Peyer's patch (tissue), 4 donors: ENCODE measurements at regions not wholly inside any gene's neighbourhood (a gene's known extent, or its start where the extent isn't known, plus 50 kb on each side); places are given as distances from the start of the nearest gene placed in this dataset.

ENCODE experiments used
- DNase-seq, 3 donors: peaks; one replicate each; pipeline ENCODE4 v3.0.0-alpha.2; 2017 to 2019
- H3K27ac ChIP-seq, 4 donors: fragments of 200-600 bp; sonication (generic); one replicate each; pipeline ENCODE4 v1.5.1; 2016 to 2019
- H3K27me3 ChIP-seq, 2 donors: fragments of 200-600 bp; sonication (generic); one replicate each; pipeline ENCODE4 v1.5.1; 2019
- H3K36me3 ChIP-seq, 3 donors: fragments of 200-600 bp; sonication (generic); one replicate each; pipeline ENCODE4 v1.5.1; 2016 to 2019
- H3K4me1 ChIP-seq, 4 donors: fragments of 200-600 bp; sonication (generic); one replicate each; pipeline ENCODE4 v1.5.1; 2016 to 2019
- H3K4me3 ChIP-seq, 4 donors: fragments of 200-600 bp; sonication (generic); 1 replicate in 3 of 4; 2 replicates in 1 of 4; pipeline ENCODE4 v1.5.1; 2016 to 2019; ENCODE audit warnings: mild to moderate bottlenecking in 1 of 4
- H3K9me3 ChIP-seq, 4 donors: fragments of 200-600 bp; sonication (generic); one replicate each; pipeline ENCODE4 v1.5.1; 2016 to 2019; ENCODE audit warnings: mild to moderate bottlenecking in 1 of 4
- POLR2A ChIP-seq, 2 donors: fragments of 450-650 bp; IDR thresholded peaks; one replicate each; pipeline ENCODE4 v1.5.1; 2017; ENCODE audit warnings: antibody characterized with exemption in 2 of 2, mild to moderate bottlenecking in 2 of 2, moderate library complexity in 2 of 2
- TF ChIP-seq, protein P1 (sequence below), 6 experiments: fragments of 450-650 bp in 4 of 6; fragments of 200-600 bp in 2 of 6; sonication (generic) in 1 of 6; IDR thresholded peaks; one replicate each; pipeline ENCODE4 v1.5.1; 2017 to 2019; ENCODE audit warnings: antibody characterized with exemption in 6 of 6, mild to moderate bottlenecking in 3 of 6, moderate library complexity in 1 of 6

DNA sequence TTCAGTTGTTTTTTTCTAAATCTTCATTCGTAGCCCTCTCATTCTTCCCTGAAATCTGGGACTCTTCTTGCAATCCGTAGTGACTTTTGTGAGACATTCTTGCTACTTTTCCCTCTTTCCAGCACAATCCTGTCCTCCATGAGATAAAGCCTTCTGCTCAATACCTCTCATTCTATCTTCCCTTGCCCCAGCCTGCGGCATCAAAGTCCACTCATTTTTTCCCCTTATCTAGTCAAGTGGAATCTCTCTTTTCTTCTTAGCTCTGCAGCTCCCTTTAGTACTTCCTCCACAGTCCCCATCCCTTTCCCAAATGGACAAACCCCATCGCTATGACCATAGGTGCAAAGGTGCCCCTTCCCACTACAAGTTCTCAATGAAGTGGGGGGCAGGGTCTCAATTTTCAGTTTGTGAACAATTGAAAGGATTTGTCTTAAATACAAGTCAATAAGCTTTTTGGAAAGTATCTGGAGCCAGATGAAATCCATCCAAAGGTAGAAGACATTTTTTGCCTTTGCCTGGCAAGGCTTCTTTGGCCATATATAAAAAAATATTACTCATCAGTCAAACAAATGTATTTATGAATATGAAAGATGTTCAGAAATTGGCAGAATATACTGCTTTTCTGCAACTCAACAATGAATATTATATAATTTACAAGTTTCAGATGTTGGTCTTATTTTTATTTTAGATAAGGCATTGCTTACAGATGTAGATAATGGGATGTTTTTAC lies 179.4 kb downstream of the SNAPC1 start:
- Histone ChIP-seq H3K4me3 (no peak overlapping the region), H3K27me3 (no peaks in the 10 kb centered on the region), H3K36me3 (no peaks in the 10 kb centered on the region), H3K27ac (no peak overlapping the region), H3K4me1 (no peaks in the 10 kb centered on the region), H3K9me3 (no peaks in the 10 kb centered on the region)
- DNase-seq = no peak
- TF ChIP-seq, protein P1, sequence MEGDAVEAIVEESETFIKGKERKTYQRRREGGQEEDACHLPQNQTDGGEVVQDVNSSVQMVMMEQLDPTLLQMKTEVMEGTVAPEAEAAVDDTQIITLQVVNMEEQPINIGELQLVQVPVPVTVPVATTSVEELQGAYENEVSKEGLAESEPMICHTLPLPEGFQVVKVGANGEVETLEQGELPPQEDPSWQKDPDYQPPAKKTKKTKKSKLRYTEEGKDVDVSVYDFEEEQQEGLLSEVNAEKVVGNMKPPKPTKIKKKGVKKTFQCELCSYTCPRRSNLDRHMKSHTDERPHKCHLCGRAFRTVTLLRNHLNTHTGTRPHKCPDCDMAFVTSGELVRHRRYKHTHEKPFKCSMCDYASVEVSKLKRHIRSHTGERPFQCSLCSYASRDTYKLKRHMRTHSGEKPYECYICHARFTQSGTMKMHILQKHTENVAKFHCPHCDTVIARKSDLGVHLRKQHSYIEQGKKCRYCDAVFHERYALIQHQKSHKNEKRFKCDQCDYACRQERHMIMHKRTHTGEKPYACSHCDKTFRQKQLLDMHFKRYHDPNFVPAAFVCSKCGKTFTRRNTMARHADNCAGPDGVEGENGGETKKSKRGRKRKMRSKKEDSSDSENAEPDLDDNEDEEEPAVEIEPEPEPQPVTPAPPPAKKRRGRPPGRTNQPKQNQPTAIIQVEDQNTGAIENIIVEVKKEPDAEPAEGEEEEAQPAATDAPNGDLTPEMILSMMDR (IDR thresholded peaks at IDR 0.05) = no peak
- TF ChIP-seq POLR2A (IDR thresholded peaks at IDR 0.05) = no peak

DNA sequence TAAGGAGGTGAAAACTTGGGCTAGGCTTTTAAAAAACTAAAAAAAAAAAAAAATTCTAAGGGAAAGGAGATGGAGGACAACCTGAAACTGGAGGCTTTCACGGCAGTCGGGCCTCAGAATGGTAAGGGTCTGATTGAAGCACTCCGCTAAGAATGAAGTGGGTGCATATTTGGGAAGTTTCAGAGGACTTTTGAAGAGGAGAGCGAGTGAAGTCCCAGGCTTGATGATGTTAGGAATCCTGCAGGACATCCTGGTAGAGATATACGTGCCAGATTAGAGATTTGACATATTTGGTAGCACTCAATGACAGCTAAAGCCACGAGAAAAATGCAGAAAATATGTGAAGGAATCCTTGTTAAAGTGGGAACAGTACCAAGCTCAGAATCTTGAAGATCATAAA lies 186.2 kb downstream of the SNAPC1 start:
- DNase-seq = no peak
- H3K27me3 ChIP-seq = no peaks in the 10 kb centered on the region
- no peaks in the 10 kb centered on the region for H3K9me3 ChIP-seq
- H3K4me1 ChIP-seq = no peaks in the 10 kb centered on the region
- H3K4me3 ChIP-seq = no peak overlapping the region
- H3K27ac ChIP-seq = no peak overlapping the region
- no peak for TF ChIP-seq POLR2A (IDR thresholded peaks at IDR 0.05)
- TF ChIP-seq, protein P1 (IDR thresholded peaks at IDR 0.05) = no peak
- H3K36me3 ChIP-seq = no peaks in the 10 kb centered on the region

DNA sequence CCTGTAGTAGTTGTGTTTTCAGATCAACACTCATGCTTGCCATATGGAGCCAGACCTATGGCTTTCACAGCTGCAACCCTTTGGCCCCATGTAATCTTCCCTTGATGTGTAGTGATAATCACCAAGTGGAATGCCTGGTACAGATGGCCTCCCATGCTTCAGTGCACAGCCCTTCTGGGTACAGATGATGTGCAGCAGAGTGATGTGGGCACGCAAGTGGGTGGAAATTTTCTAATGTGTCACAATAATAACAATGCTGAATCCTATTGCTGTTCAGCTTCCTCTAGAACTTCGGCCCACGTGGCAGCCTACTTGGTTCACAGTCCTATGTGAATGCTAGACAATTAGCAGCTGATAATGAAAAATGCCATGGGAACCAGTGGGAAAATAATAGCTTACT lies 188.1 kb downstream of the SNAPC1 start:
- no peak overlapping the region for H3K27ac ChIP-seq
- DNase-seq = no peak
- no peaks in the 10 kb centered on the region for H3K27me3 ChIP-seq
- no peaks in the 10 kb centered on the region for H3K4me1 ChIP-seq
- TF ChIP-seq, protein P1 (IDR thresholded peaks at IDR 0.05) = no peak
- TF ChIP-seq POLR2A (IDR thresholded peaks at IDR 0.05) = no peak
- no peaks in the 10 kb centered on the region for H3K36me3 ChIP-seq
- no peak overlapping the region for H3K4me3 ChIP-seq
- H3K9me3 ChIP-seq = no peaks in the 10 kb centered on the region

DNA sequence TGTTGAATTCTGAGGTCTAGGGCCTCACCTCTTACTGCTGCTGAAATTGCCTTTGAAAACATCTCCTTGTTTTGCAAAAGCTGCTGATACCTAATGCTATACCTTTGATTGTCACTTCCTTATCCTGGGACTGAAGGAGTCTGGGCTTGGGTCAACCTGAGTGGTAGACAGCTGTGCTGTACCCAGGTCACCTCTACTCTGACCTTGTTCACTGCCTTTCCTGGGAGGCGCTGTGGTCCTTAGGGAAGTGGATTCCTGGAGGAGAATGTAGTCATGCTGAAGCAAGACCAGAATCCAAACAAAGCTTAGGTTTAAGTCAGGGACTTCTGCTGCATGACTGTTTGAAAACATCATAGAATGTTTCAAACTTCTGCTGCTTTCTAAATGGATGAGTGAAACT lies 191.4 kb downstream of the SNAPC1 start:
- Histone ChIP-seq H3K27me3 (no peaks in the 10 kb centered on the region), H3K4me1 (no peaks in the 10 kb centered on the region)

DNA sequence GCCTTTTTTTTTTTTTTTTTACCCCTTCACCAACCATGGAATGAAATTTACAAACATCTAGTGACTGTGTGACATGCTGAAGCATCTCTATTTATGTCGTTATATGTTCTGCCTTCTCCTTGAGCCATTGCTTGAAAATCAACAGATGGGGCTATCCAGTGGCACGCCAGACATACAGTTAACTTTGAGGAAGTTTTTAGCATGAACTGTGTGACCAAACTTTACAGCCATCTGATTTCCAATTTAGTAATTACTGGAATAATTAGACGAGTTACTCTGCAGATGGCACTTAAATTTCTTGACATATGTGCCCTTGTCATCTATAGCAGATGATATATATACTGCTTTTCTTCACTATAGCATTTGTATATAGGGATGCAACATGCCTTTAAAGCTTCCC lies 192.1 kb downstream of the SNAPC1 start:
- H3K27me3 ChIP-seq = no peaks in the 10 kb centered on the region
- no peak overlapping the region for H3K27ac ChIP-seq
- H3K36me3 ChIP-seq = no peaks in the 10 kb centered on the region

More for the DNA sequence above, 191.4 kb downstream of the SNAPC1 start:
- Histone ChIP-seq H3K27ac (no peak overlapping the region), H3K9me3 (no peaks in the 10 kb centered on the region), H3K36me3 (no peaks in the 10 kb centered on the region), H3K4me3 (no peak overlapping the region)
- TF ChIP-seq POLR2A (IDR thresholded peaks at IDR 0.05) = no peak
- TF ChIP-seq, protein P1 (IDR thresholded peaks at IDR 0.05) = no peak
- DNase-seq = no peak

More for the DNA sequence above, 192.1 kb downstream of the SNAPC1 start:
- Histone ChIP-seq H3K4me1 (no peaks in the 10 kb centered on the region), H3K4me3 (no peak overlapping the region), H3K9me3 (no peaks in the 10 kb centered on the region)
- DNase-seq = no peak
- TF ChIP-seq, protein P1 (IDR thresholded peaks at IDR 0.05) = no peak
- no peak for TF ChIP-seq POLR2A (IDR thresholded peaks at IDR 0.05)
